Panc1 (cell line): ENCODE measurements at regions not wholly inside any gene's neighbourhood (a gene's known extent, or its start where the extent isn't known, plus 50 kb on each side); places are given as distances from the start of the nearest gene placed in this dataset.

Source experiments
- POLR2AphosphoS5 ChIP-seq: IDR thresholded peaks from 2 replicates; pipeline ENCODE4 v1.6.1; 2012; ENCODE audit warnings: mild to moderate bottlenecking, low read depth, low read length, moderate library complexity
- SIN3A ChIP-seq: IDR thresholded peaks from 2 replicates; pipeline ENCODE4 v1.6.1; 2012; ENCODE audit warnings: low read depth, mild to moderate bottlenecking, low read length, moderate library complexity, borderline replicate concordance; ENCODE audit not compliant: insufficient read depth
- TF ChIP-seq, protein P1 (sequence below): fragments of 450-650 bp; IDR thresholded peaks from 2 replicates; pipeline ENCODE4 v1.5.1; 2017; ENCODE audit warnings: mild to moderate bottlenecking
- TF ChIP-seq, protein P2 (sequence below), 2 experiments: IDR thresholded peaks; 2 replicates each; pipeline ENCODE4 v1.6.1; 2011 to 2012; ENCODE audit warnings: low read depth in 2 of 2, control low read depth in 1 of 2, low read length in 1 of 2, mild to moderate bottlenecking in 1 of 2, moderate library complexity in 1 of 2; ENCODE audit not compliant: insufficient read depth in 1 of 2

DNA sequence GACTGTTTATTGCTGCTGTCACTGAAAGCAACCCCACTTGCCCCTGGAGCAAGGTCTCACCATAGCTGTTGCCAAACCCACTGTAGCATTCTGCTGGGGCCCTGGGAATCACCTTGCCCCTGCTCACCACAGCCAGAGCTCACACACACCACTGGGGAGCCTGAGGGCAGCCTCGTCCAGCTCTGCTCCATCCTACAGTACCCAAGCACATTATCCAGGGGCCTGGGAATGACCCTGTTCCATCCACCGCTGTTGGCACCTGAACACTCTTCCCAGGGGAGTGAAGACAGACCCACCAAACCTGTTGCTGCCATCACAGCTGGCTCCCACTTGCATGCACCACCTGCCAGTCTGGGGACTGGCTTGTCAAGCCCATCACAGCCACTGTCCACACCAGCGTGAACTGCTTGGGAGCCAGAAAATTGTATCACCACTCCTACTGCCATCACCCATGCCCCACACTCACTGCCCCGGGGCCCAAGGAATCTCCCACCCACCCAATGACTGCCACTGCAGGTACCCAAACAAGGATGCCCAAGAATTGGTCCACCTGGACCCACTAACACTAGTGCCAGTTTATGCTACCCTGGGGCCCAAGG lies 811.3 kb downstream of the KLHL13 start:
- TF ChIP-seq, protein P1, sequence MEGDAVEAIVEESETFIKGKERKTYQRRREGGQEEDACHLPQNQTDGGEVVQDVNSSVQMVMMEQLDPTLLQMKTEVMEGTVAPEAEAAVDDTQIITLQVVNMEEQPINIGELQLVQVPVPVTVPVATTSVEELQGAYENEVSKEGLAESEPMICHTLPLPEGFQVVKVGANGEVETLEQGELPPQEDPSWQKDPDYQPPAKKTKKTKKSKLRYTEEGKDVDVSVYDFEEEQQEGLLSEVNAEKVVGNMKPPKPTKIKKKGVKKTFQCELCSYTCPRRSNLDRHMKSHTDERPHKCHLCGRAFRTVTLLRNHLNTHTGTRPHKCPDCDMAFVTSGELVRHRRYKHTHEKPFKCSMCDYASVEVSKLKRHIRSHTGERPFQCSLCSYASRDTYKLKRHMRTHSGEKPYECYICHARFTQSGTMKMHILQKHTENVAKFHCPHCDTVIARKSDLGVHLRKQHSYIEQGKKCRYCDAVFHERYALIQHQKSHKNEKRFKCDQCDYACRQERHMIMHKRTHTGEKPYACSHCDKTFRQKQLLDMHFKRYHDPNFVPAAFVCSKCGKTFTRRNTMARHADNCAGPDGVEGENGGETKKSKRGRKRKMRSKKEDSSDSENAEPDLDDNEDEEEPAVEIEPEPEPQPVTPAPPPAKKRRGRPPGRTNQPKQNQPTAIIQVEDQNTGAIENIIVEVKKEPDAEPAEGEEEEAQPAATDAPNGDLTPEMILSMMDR, result no peak
- TF ChIP-seq POLR2AphosphoS5 (no peak), SIN3A (no peak)
- TF ChIP-seq, protein P2, sequence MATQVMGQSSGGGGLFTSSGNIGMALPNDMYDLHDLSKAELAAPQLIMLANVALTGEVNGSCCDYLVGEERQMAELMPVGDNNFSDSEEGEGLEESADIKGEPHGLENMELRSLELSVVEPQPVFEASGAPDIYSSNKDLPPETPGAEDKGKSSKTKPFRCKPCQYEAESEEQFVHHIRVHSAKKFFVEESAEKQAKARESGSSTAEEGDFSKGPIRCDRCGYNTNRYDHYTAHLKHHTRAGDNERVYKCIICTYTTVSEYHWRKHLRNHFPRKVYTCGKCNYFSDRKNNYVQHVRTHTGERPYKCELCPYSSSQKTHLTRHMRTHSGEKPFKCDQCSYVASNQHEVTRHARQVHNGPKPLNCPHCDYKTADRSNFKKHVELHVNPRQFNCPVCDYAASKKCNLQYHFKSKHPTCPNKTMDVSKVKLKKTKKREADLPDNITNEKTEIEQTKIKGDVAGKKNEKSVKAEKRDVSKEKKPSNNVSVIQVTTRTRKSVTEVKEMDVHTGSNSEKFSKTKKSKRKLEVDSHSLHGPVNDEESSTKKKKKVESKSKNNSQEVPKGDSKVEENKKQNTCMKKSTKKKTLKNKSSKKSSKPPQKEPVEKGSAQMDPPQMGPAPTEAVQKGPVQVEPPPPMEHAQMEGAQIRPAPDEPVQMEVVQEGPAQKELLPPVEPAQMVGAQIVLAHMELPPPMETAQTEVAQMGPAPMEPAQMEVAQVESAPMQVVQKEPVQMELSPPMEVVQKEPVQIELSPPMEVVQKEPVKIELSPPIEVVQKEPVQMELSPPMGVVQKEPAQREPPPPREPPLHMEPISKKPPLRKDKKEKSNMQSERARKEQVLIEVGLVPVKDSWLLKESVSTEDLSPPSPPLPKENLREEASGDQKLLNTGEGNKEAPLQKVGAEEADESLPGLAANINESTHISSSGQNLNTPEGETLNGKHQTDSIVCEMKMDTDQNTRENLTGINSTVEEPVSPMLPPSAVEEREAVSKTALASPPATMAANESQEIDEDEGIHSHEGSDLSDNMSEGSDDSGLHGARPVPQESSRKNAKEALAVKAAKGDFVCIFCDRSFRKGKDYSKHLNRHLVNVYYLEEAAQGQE (IDR thresholded peaks at IDR 0.05; ENCODE audit: insufficient read depth in 1 of 2, low read depth in 2 of 2, low read length in 1 of 2), result no peak
